Suppressor macrophage treated with lipopolysaccharide for 1 hour (primary cell): ENCODE measurements at regions not wholly inside any gene's neighbourhood (a gene's known extent, or its start where the extent isn't known, plus 50 kb on each side); places are given as distances from the start of the nearest gene placed in this dataset.

Source experiments
- DNase-seq, 3 donors: peaks; one replicate each; pipeline ENCODE4 v3.0.0-alpha.2; 2020 to 2022

DNA sequence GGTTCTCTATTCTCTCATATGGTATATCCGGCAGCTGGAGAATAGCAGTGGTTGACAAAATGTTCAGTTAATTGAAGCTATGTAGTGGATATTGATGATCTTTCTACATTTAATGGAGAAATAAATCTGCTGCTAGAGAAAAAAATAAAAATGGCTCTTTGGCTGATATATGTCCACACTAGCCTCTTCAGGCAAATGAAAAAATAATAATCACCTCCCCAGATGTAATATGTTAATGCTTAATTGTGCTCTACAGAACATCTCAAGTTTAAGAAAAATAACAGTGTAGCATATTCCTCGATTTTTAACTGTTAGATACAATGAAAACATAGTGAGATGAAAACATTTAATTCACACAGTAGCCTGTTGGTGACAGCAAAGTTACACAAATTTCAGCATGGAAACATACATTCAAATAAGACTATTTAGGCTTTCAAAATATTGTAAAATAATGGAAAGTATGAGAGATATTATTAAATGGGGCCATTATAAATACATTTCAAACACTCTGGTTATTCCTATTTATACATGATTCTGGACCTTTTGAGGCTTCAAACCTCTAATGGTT is 543.0 kb downstream of the MAT2B start:
- no peak for DNase-seq

GRCh38 chr5:164051745-164052144 is 546.3 kb downstream of the MAT2B start:
- no peak for DNase-seq

GRCh38 chr5:164052536-164053093 is 547.2 kb downstream of the MAT2B start:
- DNase-seq: no peak

- DNase-seq: no peak
These were observed 547.7 kb downstream of the MAT2B start for GRCh38 chr5:164053123-164053522.

DNA sequence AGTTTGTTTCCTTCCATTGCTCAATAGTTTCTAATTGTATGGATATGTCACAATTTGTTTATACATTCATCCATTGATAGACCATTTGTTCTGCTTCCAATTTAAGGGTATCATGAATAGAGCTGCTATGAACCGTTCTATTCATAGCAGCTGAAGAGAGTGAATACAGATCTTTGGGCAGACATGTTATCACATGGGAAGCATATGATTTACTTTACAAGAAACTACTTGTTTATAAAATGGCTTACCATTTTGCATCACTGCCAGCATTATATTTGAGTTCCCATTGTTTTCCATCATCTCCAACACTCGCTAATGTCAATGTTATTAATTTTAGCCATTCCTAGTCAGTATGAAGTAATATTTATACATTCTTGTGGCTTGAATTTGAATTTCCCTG is 549.0 kb downstream of the MAT2B start:
- no peak for DNase-seq

- peak in 1 of 3 donors; percentile 3 for DNase-seq
These were observed 551.7 kb downstream of the MAT2B start for GRCh38 chr5:164057121-164057520.

- DNase-seq: no peak
These were observed 553.2 kb downstream of the MAT2B start for GRCh38 chr5:164058621-164059020.

DNA sequence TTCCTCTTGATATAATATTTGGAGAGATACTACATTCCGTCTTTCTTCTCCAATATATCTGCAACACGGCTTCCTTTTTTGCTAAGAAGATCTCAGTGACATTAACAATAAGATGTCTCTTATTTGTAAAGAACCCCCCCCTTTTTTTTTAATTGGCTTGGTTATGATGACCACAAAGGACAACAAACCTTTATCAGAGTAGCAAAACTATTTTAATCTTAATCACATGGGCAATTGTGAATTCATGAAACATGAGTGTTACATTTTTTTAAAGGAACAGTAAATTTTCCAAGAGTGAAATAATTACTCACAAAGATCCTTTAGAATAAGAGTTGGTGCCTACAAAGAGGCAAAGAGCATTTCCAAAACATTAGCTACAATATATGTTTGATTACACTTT is 554.1 kb downstream of the MAT2B start:
- DNase-seq: no peak

- DNase-seq: no peak
These were observed 555.5 kb downstream of the MAT2B start for GRCh38 chr5:164060786-164061355.

DNA sequence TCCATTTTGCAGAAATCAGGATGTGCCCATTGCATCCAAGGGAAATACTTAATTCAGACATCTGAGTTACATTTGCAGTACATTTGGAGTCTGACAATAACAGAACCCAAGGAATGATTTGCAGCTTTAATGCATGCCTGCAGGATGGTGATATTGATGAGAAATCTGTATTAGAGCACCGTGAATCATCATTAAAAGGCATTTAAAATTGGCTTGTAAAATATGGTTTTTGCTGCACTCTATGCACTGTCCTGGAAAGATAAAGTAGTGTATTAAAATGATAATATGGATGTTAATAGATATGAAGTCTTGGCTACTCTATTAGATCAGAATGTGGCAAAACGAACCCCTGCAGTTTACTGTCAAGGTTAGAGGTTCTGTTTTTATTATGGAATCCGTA is 556.9 kb downstream of the MAT2B start:
- no peak for DNase-seq

DNA sequence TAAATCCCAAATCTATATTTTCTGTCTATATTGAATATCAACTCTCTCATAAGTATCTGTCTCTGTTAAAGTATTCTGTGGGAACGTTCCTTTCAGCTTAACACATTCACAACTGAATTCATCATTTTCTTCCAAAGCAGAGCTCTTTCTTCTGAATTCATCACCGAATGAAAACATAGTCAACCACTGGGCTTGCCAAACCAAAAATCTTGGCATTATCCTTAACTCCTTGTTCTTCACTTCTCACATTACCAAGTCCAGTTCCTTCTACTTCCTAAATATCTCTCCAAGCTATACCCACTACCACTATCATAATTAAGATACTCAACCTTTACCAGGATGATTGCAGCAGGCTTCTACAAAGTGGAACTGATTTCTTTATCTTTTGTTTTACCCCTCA is 559.8 kb downstream of the MAT2B start:
- DNase-seq: no peak

DNA sequence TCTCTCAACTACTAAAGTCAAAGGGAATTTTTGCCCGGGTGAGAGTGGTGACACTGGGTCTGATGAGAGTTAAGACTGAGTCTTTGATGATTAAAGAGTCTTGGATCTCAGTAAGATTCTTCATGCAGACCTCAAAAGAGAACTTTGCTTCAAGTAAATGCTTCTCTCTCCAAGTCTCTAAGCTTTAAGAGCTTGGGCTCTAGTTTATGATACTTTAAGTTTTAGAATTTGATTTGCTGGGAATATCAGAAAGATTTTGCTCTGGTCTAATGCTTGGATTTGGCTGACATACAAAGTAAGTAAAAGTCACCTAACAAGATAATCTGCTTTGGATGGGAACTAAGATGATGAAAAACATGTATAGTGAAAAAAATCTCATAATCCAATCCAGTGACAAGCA is 566.3 kb downstream of the MAT2B start:
- no peak for DNase-seq

- DNase-seq: no peak
These were observed 567.7 kb downstream of the MAT2B start for GRCh38 chr5:164073081-164073480.

- no peak for DNase-seq
These were observed 571.1 kb downstream of the MAT2B start for GRCh38 chr5:164076556-164076955.

- no peak for DNase-seq
These were observed 584.9 kb downstream of the MAT2B start for GRCh38 chr5:164090358-164090757.

DNA sequence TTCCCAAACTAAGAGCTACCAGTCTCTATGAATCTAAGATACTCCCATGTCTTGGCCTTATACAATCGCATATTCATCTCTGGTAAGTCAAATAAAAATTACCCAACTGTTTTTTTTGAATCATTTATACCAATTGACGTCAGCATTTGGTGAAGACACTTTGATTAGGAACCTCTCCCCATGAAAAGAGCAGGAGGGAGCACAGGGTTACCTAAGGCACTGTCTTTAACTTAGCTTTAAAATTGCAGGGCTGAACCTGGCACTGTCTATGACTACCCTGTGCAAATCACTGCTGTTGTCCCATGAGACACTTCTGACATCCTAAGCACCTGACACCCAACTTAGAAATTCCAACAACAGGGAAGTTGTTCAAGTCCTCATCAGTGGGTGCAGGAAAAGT is 586.4 kb downstream of the MAT2B start:
- no peak for DNase-seq

DNA sequence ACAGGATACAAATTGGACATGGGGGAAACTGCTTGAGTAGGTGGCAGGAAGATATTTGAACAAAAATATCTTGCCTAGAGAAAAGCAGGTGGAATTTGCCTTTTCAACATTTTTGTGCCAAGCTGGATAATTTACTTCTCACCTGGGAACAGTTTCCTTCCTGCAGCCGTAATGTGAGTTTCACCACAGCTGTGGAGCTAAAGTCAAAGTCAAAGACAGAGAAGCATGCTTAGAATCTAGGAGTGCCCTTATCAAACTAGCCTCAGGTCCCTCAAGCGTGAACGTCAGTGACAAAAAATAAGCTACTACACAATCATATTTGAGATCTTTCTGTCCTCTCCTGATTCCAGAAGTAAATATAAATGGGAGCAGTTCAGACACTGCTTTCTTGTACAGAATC is 588.9 kb downstream of the MAT2B start:
- no peak for DNase-seq

DNA sequence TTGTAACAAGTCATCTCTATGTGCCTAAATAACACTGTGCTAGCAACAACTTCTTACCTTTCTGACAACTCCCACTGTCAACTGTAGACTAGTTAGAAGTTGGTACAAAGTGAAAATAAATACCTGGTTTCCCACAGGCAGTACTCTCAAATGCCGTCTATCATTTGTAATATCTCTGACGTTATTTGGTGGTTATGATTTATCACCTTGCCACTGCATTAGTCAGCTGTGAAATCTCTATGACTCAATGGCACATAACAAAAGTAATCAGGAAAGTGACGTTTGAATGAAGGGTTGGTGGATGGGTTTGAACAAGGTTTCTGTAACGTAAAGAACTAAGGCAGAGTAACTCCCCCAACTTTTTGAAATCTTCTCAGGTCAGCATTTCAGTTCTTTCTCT is 592.3 kb downstream of the MAT2B start:
- DNase-seq: no peak

DNA sequence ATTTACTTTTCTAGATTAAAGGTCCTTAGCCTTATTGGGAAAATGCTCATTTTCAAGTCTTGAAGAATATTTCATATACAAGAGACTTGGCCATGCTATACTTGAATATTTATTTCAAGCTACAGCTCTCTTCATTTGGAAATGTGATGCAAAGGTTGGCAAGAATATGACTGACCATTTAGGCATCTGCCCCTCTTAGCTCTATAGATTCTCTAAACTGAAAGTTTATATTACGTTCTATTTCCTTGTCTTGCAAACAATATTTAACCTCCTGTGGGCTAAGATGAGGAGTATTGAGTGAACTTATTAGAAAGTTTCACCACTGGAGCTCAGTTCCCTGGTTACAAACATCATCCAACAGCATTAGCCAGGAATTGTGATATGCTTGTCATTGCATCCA is 593.1 kb downstream of the MAT2B start:
- no peak for DNase-seq

GRCh38 chr5:164098979-164099378 is 593.6 kb downstream of the MAT2B start:
- DNase-seq: no peak

DNA sequence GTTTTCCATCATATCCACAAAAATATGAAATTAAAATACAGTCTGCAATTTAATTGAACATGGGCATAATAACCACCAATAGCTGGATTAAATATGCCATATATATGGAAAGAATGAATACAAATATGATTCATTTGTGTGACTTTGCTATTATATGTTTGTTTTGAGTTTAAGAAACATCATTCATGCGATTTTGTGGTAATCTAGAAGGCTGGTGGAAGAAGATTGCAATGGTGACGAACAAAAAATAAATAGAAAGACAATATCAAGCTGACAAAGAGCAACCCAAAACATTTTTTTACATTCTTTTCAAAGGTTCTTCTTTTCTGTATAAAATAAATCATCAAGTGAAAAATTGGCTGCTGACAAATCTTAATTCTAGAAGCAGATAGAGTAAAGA is 610.0 kb downstream of the MAT2B start:
- no peak for DNase-seq

DNA sequence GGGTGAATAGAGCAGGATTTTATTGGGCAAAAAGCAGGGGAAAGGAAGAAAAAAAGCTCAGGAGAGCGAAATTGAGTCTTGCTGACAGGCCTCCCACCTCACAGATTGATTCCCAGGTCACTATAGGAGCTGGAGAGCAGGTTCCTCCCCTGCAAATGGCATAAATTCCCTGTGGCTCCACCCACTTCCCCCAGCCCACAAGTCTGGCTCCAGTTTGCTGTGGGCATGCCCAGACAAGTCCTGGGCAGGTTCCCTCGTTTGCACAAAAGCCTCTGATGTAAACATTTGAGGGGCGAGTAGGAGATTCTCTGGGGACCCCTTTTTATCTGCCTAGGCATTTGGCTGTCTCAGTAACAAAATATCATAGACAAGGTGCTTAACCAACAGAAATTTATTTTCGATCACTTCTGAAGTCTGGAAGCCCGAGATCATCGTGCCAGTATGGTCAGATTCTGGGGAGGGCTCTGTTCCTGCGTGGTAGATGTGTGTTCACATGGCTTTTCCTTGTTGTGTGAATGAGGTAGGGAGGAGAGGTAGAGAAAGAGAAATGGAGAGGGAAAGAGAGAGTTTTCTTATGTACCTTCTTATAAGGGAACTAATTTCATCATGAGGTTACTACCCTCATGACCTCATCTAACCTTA is 614.5 kb downstream of the MAT2B start:
- DNase-seq: no peak

GRCh38 chr5:164127527-164127926 is 622.1 kb downstream of the MAT2B start:
- DNase-seq: no peak

GRCh38 chr5:164132358-164132757 is 626.9 kb downstream of the MAT2B start:
- DNase-seq: no peak

GRCh38 chr5:164137095-164137494 is 631.7 kb downstream of the MAT2B start:
- no peak for DNase-seq
